GM12878 (cell line): ENCODE measurements at regions not wholly inside any gene's neighbourhood (a gene's known extent, or its start where the extent isn't known, plus 50 kb on each side); places are given as distances from the start of the nearest gene placed in this dataset.

Experiments used
- ATAC-seq: fragments of 200-7000 bp; cut with Tn5 transposase; 3 replicates; pipeline ENCODE4 v1.9.1; 2020; ENCODE audit warnings: mild to moderate bottlenecking, moderate library complexity
- BruUV-seq: library from RNA; stranded (reverse); fragments of 400-500 nt; replicated peaks from 2 replicates; lab custom pipeline; 2021; lab: Mats Ljungman, UMichigan
- CTCF ChIA-PET: fragments of 300-600 bp; sonication (Branson Sonifier 250); formaldehyde crosslinking; extraction: SDS; loops from one replicate; lab custom pipeline; 2021; ENCODE audit warnings: inconsistent platforms; lab: Yijun Ruan, JAX
- POLR2A ChIA-PET: fragments of 350-600 bp; formaldehyde crosslinking; extraction: SDS; loops from one replicate; lab custom pipeline; 2021; ENCODE audit warnings: inconsistent platforms; lab: Charles Lee
- RAD21 ChIA-PET: fragments of 300-600 bp; sonication (Branson Sonifier 250); formaldehyde crosslinking; loops from one replicate; lab custom pipeline; 2023; ENCODE audit warnings: antibody characterized with exemption; ENCODE audit not compliant: unreplicated experiment; lab: Charles Lee
- SMC1A ChIA-PET: fragments of 300-600 bp; sonication (Branson Sonifier 250); formaldehyde crosslinking; loops from one replicate; lab custom pipeline; 2023; ENCODE audit not compliant: unreplicated experiment, uncharacterized antibody; lab: Charles Lee
- DNase-seq: peaks from one replicate; pipeline ENCODE4 v3.0.0-alpha.2; 2011; ENCODE audit warnings: low read depth, low spot score
- FAIRE-seq: peaks from 3 replicates; lab custom pipeline; 2011; peaks lifted over from hg19 to GRCh38; lab: Jason Lieb, UNC
- H2AFZ ChIP-seq: 2 replicates; pipeline ENCODE4 v1.6.0; 2011; ENCODE audit warnings: low read depth, low read length, control low read depth; ENCODE audit not compliant: control insufficient read depth
- H3K27ac ChIP-seq: 2 replicates; pipeline ENCODE4 v1.5.1; 2011; ENCODE audit warnings: control low read depth; ENCODE audit not compliant: control insufficient read depth, insufficient read depth
- H3K27me3 ChIP-seq, 2 experiments: replicated peaks in 1 of 2; 2 replicates each; pipeline versions ENCODE4 v1.6.0 to v1.6.1; 2011; ENCODE audit warnings: low read length in 1 of 2; ENCODE audit not compliant: control insufficient read depth in 2 of 2, insufficient read depth in 2 of 2
- H3K36me3 ChIP-seq, 2 experiments: 2 replicates each; pipeline ENCODE4 v1.5.1; 2011; ENCODE audit warnings: low read length in 1 of 2; ENCODE audit not compliant: control insufficient read depth in 2 of 2, insufficient read depth in 2 of 2
- H3K4me1 ChIP-seq: 2 replicates; pipeline ENCODE4 v1.6.1; 2011; ENCODE audit warnings: mild to moderate bottlenecking, low read length, moderate library complexity, mixed read lengths; ENCODE audit not compliant: control insufficient read depth, insufficient read depth
- H3K4me2 ChIP-seq: 2 replicates; pipeline ENCODE4 v1.6.0; 2011; ENCODE audit warnings: control low read depth; ENCODE audit not compliant: control insufficient read depth, insufficient read depth
- H3K4me3 ChIP-seq: fragments of 200-600 bp; sonication (generic); 2 replicates; pipeline ENCODE4 v1.5.1; 2016
- H3K79me2 ChIP-seq: 2 replicates; pipeline ENCODE4 v1.6.0; 2011; ENCODE audit warnings: low read length; ENCODE audit not compliant: control insufficient read depth, insufficient read depth
- H3K9ac ChIP-seq: 2 replicates; pipeline ENCODE4 v1.8.0; 2011; ENCODE audit warnings: low read length, control low read depth, mixed read lengths; ENCODE audit not compliant: control insufficient read depth, insufficient read depth
- H3K9me3 ChIP-seq: replicated peaks from 3 replicates; pipeline ENCODE4 v1.5.1; 2011; ENCODE audit warnings: mild to moderate bottlenecking, low read length; ENCODE audit not compliant: control insufficient read depth, insufficient read depth
- H4K20me1 ChIP-seq: 2 replicates; pipeline ENCODE4 v1.6.0; 2011; ENCODE audit not compliant: control insufficient read depth, insufficient read depth
- BCL11A ChIP-seq: IDR thresholded peaks from 2 replicates; pipeline ENCODE4 v1.6.1; 2011; ENCODE audit warnings: low read depth, low read length
- CHD2 ChIP-seq: IDR thresholded peaks from 2 replicates; pipeline ENCODE4 v1.6.1; 2011; ENCODE audit warnings: low read depth, low read length, improper control_type of control experiment, borderline replicate concordance
- HCFC1 ChIP-seq: fragments of 150-350 bp; IDR thresholded peaks from 2 replicates; pipeline ENCODE4 v1.6.1; 2014; ENCODE audit warnings: low read length
- JUND ChIP-seq: IDR thresholded peaks from 2 replicates; pipeline ENCODE4 v1.6.1; 2012; ENCODE audit warnings: low read depth, mild to moderate bottlenecking, low read length, improper control_type of control experiment, moderate library complexity
- NR2F1 ChIP-seq: fragments of 450-650 bp; conservative IDR thresholded peaks from 2 replicates; pipeline ENCODE4 v1.6.1; 2017; ENCODE audit warnings: mild to moderate bottlenecking
- POLR2AphosphoS2 ChIP-seq: IDR thresholded peaks from 2 replicates; pipeline ENCODE4 v1.6.1; 2011; ENCODE audit warnings: low read depth, mild to moderate bottlenecking, low read length, improper control_type of control experiment, moderate library complexity
- SUPT20H ChIP-seq: IDR thresholded peaks from 2 replicates; pipeline ENCODE4 v1.6.1; 2011; ENCODE audit warnings: low read depth, mild to moderate bottlenecking, low read length, moderate library complexity, borderline replicate concordance; ENCODE audit not compliant: control insufficient read depth
- WRNIP1 ChIP-seq: IDR thresholded peaks from 2 replicates; pipeline ENCODE4 v1.6.1; 2011; ENCODE audit warnings: low read depth, low read length, improper control_type of control experiment, borderline replicate concordance
- WGBS: methylation state at CpG from one replicate; pipeline ENCODE4 v1.1.6; 2016; ENCODE audit warnings: low lambda C conversion rate; ENCODE audit not compliant: insufficient replicate concordance, insufficient coverage; ENCODE audit errors: missing lambda C conversion rate; 5-methylcytosine and 5-hydroxymethylcytosine counted together
- in situ Hi-C: fragments of 300-500 bp; cut with MboI; formaldehyde crosslinking; loops from 9 replicates; pipeline ENCODE4 v1.14.3; 2018; ENCODE audit warnings: mixed read lengths
- intact Hi-C: fragments of 100-400 bp; cut with micrococcal nuclease; formaldehyde crosslinking; loops from one replicate; pipeline ENCODE4 v1.14.2; 2022; ENCODE audit not compliant: unreplicated experiment

DNA sequence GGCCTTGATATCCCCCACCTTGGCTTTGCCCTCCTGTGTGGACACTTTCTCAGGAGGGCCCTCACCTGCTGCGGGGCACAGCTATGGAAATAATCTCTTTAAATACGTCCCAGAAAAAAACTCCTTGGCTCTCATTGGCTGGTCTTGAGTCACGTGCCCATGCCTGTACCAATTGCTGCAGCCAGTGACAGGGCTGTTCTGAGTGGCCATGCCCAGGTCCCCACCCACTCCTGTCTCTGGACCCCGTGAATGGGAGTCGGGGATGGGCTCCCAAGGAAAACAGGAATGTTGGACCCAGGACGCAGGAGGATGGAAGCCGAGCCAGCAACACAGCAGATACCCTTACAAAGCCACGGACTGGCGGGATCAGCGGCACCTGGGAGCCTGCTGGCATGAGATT lies 53.1 kb upstream of the CDR2 start (continued):
- TF ChIP-seq JUND: no peak
- TF ChIP-seq WRNIP1: no peak
- TF ChIP-seq, all 136 proteins: peak for 0

DNA sequence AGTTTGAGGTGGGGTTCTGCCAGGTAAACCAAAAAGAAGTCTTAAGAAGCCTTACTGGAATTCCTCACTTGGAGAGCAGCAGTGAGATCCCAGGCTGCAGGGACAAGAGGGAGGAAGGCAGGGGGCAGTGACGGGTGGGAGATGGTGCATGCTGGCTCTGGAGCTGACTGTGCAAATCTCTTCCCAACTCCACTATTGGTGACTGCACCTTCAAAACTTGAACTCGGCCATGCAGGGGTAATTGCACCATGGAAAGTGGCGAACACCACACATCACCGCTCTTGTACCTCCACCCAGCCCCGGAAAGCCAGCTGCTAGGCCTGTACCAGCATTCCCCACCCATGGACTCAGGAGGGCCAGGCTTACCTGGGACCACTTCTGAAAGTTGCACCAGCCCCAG lies 51.4 kb upstream of the CDR2 start:
- CTCF ChIA-PET: no interaction called here
- Histone ChIP-seq H4K20me1 (no peaks in the 10 kb centered on the region), H3K4me2 (no peak overlapping the region), H3K36me3 (peaks cover 10 to 14% of the 10 kb centered on the region in 2 experiments; a peak in 3 of 4 replicates), H3K9me3 (no peaks in the 10 kb centered on the region), H3K4me1 (no peaks in the 10 kb centered on the region), H3K79me2 (no peaks in the 10 kb centered on the region), H3K9ac (no peak overlapping the region), H3K4me3 (no peak overlapping the region), H3K27me3 (no peaks in the 10 kb centered on the region), H2AFZ (no peak overlapping the region), H3K27ac (no peak overlapping the region)
- in situ Hi-C loops: no loop called here
- POLR2A ChIA-PET: no interaction called here
- TF ChIP-seq POLR2AphosphoS2: no peak
- no peak for TF ChIP-seq CHD2
- TF ChIP-seq HCFC1: no peak
- TF ChIP-seq SUPT20H: no peak
- no peak for TF ChIP-seq NR2F1
- no peak for TF ChIP-seq BCL11A
- FAIRE-seq (no peak), ATAC-seq (no peak), DNase-seq (no peak)
- WGBS: 85% methylated on average over 5 of the region's 5 CpGs
- BruUV-seq: no TSS peak
- SMC1A ChIA-PET: no interaction called here
- RAD21 ChIA-PET: no interaction called here
- intact Hi-C loops: no loop called here
